ENCODE measurements at regions not wholly inside any gene's neighbourhood (a gene's known extent, or its start where the extent isn't known, plus 50 kb on each side); places are given as distances from the start of the nearest gene placed in this dataset.

DNA sequence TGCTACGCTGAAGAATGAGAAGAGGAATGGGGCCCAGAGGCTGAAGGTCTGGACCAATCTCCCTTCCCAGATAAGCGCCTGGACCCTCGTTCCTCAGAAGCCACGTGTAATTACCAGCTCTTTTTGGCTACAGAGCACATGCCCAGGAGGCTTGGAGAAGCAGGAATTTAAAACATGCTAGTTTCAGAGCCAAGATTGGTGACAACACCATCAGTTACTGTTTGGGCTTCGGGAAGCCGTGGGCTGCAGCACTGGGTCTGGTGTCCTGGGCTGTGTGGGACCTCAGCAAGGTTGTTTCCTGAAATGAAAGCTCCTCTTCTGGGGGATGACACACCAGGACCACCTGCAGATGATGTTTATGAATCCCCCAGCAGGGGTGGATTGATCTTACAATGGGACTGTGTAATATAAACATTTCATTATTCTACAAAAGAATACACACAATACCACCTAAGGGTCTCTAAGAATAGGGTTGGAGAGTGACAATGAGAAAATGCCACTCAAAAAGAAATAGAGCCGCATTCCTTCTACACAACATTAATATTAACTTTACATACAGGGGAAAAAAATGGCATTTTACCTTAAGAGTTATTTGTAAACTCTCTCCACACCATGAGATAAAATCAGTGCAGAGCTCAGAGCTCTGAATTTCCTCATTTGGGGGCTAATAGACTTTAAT, 207.8 kb upstream of the FOXQ1 start:
- TF ChIP-seq POLR2A (IDR thresholded peaks at IDR 0.05; ENCODE audit: low read length) (no peak), GATA1 (IDR thresholded peaks at IDR 0.05; ENCODE audit: low read depth, low read length) (no peak)
